Esophagus muscularis mucosa (tissue), 3 donors: ENCODE measurements at regions not wholly inside any gene's neighbourhood (a gene's known extent, or its start where the extent isn't known, plus 50 kb on each side); places are given as distances from the start of the nearest gene placed in this dataset.

Experiments
- POLR2A ChIP-seq: fragments of 450-650 bp; IDR thresholded peaks from one replicate; pipeline ENCODE4 v1.6.1; 2017; ENCODE audit warnings: antibody characterized with exemption, moderate library complexity, mild to moderate bottlenecking, low read depth
- TF ChIP-seq, protein P1 (sequence below), 3 experiments: fragments of 200-600 bp in 2 of 3; fragments of 450-650 bp in 1 of 3; sonication (generic) in 2 of 3; IDR thresholded peaks; one replicate each; pipeline ENCODE4 v1.5.1; 2017 to 2019; ENCODE audit warnings: antibody characterized with exemption in 3 of 3, mild to moderate bottlenecking in 2 of 3, moderate library complexity in 1 of 3

DNA sequence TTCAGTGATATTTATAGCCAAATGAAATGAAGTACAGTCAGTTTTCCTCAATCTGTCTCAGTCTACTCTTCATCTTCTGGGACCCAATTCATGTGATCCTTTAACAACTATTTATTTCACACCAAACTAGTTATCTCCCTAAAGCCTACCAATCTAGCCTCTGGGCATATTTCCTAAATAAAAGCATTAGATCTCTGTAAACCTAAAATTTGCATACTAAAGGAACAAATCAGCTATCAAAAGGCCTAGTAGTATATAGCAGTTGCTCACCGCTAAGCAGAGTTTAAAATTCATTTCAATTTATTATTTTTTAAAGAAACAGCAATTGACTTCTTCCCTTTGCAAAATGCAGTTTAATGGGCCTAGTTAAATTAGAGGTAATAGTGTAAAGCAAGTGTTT, 280.2 kb downstream of the ZEB2 start:
- TF ChIP-seq, protein P1, sequence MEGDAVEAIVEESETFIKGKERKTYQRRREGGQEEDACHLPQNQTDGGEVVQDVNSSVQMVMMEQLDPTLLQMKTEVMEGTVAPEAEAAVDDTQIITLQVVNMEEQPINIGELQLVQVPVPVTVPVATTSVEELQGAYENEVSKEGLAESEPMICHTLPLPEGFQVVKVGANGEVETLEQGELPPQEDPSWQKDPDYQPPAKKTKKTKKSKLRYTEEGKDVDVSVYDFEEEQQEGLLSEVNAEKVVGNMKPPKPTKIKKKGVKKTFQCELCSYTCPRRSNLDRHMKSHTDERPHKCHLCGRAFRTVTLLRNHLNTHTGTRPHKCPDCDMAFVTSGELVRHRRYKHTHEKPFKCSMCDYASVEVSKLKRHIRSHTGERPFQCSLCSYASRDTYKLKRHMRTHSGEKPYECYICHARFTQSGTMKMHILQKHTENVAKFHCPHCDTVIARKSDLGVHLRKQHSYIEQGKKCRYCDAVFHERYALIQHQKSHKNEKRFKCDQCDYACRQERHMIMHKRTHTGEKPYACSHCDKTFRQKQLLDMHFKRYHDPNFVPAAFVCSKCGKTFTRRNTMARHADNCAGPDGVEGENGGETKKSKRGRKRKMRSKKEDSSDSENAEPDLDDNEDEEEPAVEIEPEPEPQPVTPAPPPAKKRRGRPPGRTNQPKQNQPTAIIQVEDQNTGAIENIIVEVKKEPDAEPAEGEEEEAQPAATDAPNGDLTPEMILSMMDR (IDR thresholded peaks at IDR 0.05), result no peak
- TF ChIP-seq POLR2A, result no peak
